ENCODE measurements at regions not wholly inside any gene's neighbourhood (a gene's known extent, or its start where the extent isn't known, plus 50 kb on each side); places are given as distances from the start of the nearest gene placed in this dataset.

DNA sequence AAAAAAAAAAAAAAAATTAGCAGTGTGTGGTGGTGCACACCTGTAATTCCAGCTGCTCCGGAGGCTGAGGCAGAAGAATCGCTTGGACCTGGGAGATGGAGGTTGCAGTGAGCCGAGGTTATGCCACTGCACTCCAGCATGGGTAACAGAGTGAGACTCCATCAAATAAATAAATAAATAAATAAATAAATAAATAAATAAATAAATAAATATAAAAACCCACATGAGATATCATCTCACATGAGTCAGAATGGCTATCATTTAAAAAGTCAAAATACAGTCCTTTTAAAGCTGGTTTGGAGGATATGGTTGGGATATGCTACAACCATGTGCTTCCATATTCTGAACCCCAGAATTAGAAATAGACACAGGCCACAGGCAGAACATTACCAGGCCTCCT lies 114.3 kb downstream of the WSCD1 start:
- ATAC-seq (ENCODE audit: low FRiP score) (no peak), DNase-seq (no peak)
- H3K27ac ChIP-seq (ENCODE audit: low read depth in 1 of 2, low read length in 2 of 2): no peak overlapping the region
- intact Hi-C loops (cut with DNase I): no loop called here
- WGBS, 2 donors: 93% methylated on average over 3 of the region's 3 CpGs
- peaks cover 0 to 1% of the 10 kb centered on the region in 2 donors for H3K27me3 ChIP-seq (ENCODE audit: control insufficient read depth in 1 of 2, insufficient read depth in 2 of 2, low read length in 1 of 2)
- no peaks in the 10 kb centered on the region for H3K36me3 ChIP-seq (ENCODE audit: control insufficient read depth in 1 of 2, insufficient read depth in 2 of 2, low read length in 1 of 2)
- H3K9me3 ChIP-seq (ENCODE audit: control insufficient read depth, low read length): no peaks in the 10 kb centered on the region
- no peaks in the 10 kb centered on the region for H3K4me1 ChIP-seq (ENCODE audit: control insufficient read depth in 1 of 2, insufficient read depth in 2 of 2, low read length in 2 of 2)
- H3K4me3 ChIP-seq (ENCODE audit: low read length in 2 of 2): no peak overlapping the region

DNA sequence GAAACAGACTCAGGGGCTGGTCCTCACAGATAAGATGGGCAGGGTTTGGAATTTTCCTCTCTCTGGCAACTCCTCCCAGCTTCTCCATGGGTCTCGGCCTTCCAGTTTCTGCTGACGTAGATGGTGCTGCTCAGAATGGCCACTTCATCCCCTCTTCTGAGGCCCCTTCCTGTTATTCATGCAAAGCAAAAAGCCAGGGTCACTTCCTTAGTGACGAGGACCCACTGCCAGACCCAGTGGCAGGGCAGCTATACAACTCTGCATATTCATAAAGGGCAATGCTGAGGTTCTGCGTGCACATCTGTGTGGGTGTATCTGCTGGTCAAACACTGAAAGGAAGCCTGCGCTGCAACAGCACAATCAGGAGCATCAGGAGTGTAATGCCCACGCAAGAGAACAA lies 108.8 kb downstream of the WSCD1 start:
- Histone ChIP-seq H3K27me3 (ENCODE audit: control insufficient read depth in 1 of 2, insufficient read depth in 2 of 2, low read length in 1 of 2) (no peaks in the 10 kb centered on the region), H3K27ac (ENCODE audit: low read depth in 1 of 2, low read length in 2 of 2) (no peak overlapping the region), H3K4me1 (ENCODE audit: control insufficient read depth in 1 of 2, insufficient read depth in 2 of 2, low read length in 2 of 2) (no peaks in the 10 kb centered on the region), H3K4me3 (ENCODE audit: low read length in 2 of 2) (no peak overlapping the region), H3K9me3 (ENCODE audit: control insufficient read depth, low read length) (no peaks in the 10 kb centered on the region), H3K36me3 (ENCODE audit: control insufficient read depth in 1 of 2, insufficient read depth in 2 of 2, low read length in 1 of 2) (no peaks in the 10 kb centered on the region)
- ATAC-seq (ENCODE audit: low FRiP score) (no peak), DNase-seq (no peak)
- WGBS, 2 donors: 45 to 58% methylated on average over 6 of the region's 6 CpGs
- intact Hi-C loops (cut with DNase I): no loop called here

- ATAC-seq (ENCODE audit: low FRiP score) (no peak), DNase-seq (no peak)
- intact Hi-C loops (cut with DNase I): no loop called here
- Histone ChIP-seq H3K4me1 (ENCODE audit: control insufficient read depth in 1 of 2, insufficient read depth in 2 of 2, low read length in 2 of 2) (no peaks in the 10 kb centered on the region), H3K4me3 (ENCODE audit: low read length in 2 of 2) (no peak overlapping the region), H3K9me3 (ENCODE audit: control insufficient read depth, low read length) (no peaks in the 10 kb centered on the region), H3K36me3 (ENCODE audit: control insufficient read depth in 1 of 2, insufficient read depth in 2 of 2, low read length in 1 of 2) (no peaks in the 10 kb centered on the region), H3K27ac (ENCODE audit: low read depth in 1 of 2, low read length in 2 of 2) (no peak overlapping the region), H3K27me3 (ENCODE audit: control insufficient read depth in 1 of 2, insufficient read depth in 2 of 2, low read length in 1 of 2) (no peaks in the 10 kb centered on the region)
- 77 to 81% methylated on average over 5 of the region's 5 CpGs for WGBS, 2 donors
Measured at GRCh38 chr17:6177941-6178694, 107.9 kb downstream of the WSCD1 start.

Measured in aorta (tissue), 5 donors.